Gastrocnemius medialis (tissue), 4 donors: ENCODE measurements at regions not wholly inside any gene's neighbourhood (a gene's known extent, or its start where the extent isn't known, plus 50 kb on each side); places are given as distances from the start of the nearest gene placed in this dataset.

Source experiments
- POLR2A ChIP-seq, 2 donors: fragments of 450-650 bp; IDR thresholded peaks; one replicate each; pipeline ENCODE4 v1.6.1; 2017; ENCODE audit warnings: antibody characterized with exemption in 2 of 2, mild to moderate bottlenecking in 2 of 2, moderate library complexity in 2 of 2
- TF ChIP-seq, protein P1 (sequence below), 5 experiments: fragments of 450-650 bp in 3 of 5; fragments of 200-600 bp in 2 of 5; sonication (generic) in 2 of 5; IDR thresholded peaks in 4 of 5; conservative IDR thresholded peaks in 1 of 5; 1 replicate in 4 of 5; 2 replicates in 1 of 5; pipeline ENCODE4 v1.5.1; 2016 to 2019; ENCODE audit warnings: antibody characterized with exemption in 5 of 5, mild to moderate bottlenecking in 3 of 5, moderate library complexity in 3 of 5

- TF ChIP-seq, protein P1, sequence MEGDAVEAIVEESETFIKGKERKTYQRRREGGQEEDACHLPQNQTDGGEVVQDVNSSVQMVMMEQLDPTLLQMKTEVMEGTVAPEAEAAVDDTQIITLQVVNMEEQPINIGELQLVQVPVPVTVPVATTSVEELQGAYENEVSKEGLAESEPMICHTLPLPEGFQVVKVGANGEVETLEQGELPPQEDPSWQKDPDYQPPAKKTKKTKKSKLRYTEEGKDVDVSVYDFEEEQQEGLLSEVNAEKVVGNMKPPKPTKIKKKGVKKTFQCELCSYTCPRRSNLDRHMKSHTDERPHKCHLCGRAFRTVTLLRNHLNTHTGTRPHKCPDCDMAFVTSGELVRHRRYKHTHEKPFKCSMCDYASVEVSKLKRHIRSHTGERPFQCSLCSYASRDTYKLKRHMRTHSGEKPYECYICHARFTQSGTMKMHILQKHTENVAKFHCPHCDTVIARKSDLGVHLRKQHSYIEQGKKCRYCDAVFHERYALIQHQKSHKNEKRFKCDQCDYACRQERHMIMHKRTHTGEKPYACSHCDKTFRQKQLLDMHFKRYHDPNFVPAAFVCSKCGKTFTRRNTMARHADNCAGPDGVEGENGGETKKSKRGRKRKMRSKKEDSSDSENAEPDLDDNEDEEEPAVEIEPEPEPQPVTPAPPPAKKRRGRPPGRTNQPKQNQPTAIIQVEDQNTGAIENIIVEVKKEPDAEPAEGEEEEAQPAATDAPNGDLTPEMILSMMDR (IDR thresholded peaks at IDR 0.05 in 4 of 5, conservative IDR thresholded peaks at IDR 0.05 in 1 of 5), result no peak
- TF ChIP-seq POLR2A (IDR thresholded peaks at IDR 0.05), result no peak
These were observed 121.4 kb upstream of the GORAB start for GRCh38 chr1:170410401-170411166.
